ENCODE measurements at regions not wholly inside any gene's neighbourhood (a gene's known extent, or its start where the extent isn't known, plus 50 kb on each side); places are given as distances from the start of the nearest gene placed in this dataset.

DNA sequence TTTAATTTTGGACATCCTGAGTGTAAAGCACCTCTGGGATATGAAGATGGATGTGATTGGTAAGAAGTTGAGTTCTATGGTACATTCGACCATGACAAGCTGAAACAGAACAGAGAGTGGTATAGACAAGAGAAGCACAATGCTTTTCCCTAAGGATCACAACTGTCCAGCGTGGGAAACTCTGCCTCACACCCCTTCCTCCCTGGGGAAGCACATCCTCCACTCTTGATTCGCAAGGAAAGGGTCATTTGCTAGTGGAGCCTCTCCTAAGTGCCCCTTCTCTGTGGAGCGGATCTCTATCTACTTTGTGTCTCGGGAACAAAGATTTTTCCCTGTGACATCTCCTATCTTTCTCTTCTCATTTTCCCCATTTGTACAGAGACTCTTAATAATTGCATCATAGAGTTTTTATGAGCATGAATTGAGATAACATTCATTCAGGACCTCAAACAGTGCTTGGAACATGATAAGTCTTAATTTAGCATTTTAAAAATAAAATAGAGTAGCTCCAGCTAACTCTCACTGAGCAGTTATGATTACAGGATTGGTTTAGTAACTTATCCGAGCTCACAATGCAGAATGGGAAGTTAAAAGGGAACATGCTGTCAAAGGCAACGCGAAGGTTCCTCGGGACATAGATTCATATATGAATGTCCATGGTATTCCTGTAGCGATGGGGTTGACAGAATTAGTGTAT lies 775.2 kb downstream of the C6orf118 start:
- DNase-seq: no peak

DNA sequence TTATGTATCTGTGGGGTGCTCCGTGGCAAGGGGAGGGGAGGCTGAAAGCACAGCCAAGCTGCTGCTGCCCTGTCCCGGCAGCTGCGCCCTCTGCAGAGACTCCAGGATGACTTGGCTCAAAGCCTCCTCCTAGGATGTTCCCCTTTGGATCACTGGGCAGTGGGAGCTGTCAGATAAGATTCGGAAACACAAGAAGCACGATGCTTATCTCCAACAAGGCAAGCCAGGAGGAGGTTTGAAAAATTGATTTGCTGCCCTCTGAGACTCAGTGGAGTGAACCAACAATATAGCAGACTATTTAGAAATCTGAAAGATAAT lies 776.4 kb downstream of the C6orf118 start:
- no peak for DNase-seq

DNA sequence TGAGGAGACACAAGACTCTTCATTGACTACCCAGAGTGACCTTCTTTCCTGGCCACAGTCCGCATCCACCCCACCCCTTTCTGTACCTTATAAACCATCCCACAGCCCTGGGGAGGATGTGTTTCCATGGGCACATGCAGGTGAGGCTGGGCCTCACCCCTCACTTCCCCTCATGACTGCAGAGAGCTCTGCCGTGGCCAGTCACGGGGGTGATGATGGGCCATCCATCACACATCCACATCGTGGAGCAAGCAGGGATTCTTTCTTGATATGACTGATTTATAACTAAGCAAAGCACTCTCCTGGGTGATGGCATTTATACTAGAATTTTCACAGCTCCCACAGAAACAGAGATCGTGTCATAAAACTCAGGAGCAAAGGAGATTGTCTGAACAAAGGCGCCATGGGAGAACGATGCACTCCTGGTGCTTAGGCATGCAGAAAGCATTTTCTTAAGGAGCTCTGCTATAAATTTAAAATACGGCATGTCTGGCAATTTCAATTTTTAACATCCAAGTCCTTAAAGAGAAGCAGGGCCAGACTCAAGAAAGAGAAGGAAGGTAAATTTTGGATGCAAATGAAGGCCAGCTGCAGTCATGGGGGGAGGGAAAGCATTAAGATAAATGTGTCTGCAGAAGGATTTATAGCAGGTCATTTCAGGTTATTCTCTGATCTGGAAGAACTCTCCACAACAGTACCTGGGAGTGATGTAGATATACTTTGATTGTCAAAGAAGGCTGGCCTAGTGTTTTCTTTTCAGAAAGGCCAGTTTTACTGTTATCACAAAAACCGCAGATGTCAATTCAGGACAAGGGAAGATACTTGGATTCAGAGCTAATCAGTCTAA lies 777.0 kb downstream of the C6orf118 start:
- no peak for DNase-seq

DNA sequence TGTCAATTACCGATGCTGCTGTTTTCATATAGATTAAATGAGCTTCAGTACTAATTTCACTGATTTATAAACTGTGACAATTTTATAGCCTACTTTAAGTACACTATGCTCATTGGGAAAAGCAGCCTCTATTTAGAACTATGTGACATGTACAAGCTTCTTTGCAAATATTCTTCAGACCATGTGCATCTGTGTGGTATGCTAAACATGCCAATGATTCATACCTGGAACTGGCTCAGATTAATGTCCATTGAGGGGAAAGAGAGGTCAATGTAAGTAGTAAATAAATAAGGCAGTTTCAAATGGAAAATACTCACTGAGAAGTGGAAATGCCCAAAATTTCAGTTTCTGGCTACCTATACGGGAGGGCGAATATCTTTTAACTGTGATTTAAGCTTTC lies 777.7 kb downstream of the C6orf118 start:
- DNase-seq: no peak

DNA sequence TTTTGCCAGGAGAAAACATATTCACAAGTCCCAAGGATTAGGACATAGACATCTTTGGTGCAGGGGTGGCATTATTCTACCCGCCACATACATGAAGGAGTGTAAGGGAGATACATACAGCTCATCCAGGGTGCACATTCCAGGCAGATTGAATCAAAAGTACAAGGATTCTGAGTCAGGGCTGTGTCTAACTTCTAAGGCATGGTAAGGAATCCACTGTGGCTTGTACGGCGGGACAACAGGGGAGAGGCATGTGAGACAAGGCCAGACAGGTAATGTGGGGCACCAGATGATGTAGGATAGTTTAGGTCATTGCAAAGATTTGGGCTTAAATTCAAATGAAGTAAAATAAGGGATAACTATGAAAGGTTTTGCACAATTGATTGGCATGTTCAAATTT lies 780.9 kb downstream of the C6orf118 start:
- no peak for DNase-seq

DNA sequence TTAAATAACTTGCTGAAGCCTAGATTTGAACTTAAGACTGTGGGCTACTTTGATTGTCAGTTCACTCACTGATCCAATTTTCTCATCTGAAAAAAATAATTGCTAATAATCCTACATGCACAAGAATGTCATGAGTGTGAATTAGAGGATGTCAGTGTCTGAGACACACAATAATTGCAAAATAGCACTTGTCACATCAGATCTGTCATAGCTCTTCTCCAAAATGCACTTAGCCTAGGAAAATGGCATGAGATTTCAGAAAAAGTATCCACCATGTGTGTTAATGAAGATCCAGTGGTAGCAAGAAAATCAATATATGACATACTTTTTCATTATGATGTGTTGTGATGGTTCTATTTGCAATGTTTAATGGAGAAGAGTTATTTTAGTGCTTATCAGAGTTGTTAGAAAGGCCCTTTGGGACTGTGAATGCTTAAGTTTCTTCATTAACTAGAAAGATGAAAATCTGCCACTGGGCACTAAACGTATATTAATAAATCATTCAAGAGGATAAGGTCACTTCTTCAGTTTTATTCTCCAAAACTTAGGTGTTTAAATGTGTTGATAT lies 786.2 kb downstream of the C6orf118 start:
- no peak for DNase-seq

DNA sequence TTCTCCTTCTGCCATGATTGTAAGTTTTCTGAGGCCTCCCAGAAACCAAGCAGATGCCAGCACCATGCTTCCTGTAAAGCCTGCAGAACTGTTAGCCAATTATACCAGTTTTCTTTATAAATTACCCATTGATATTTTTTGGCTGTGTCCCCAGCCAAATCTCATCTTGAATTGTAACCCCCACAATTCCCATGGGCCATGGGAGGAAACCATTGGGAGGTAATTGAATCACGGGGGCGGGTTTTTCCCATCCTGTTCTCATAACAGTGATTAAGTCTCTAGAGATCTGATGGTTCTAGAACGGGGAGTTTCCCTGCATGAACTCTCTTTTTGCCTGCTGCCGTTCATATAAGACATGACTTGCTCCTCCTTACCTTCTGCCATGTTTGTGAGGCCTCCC lies 788.5 kb downstream of the C6orf118 start:
- no peak for DNase-seq

DNA sequence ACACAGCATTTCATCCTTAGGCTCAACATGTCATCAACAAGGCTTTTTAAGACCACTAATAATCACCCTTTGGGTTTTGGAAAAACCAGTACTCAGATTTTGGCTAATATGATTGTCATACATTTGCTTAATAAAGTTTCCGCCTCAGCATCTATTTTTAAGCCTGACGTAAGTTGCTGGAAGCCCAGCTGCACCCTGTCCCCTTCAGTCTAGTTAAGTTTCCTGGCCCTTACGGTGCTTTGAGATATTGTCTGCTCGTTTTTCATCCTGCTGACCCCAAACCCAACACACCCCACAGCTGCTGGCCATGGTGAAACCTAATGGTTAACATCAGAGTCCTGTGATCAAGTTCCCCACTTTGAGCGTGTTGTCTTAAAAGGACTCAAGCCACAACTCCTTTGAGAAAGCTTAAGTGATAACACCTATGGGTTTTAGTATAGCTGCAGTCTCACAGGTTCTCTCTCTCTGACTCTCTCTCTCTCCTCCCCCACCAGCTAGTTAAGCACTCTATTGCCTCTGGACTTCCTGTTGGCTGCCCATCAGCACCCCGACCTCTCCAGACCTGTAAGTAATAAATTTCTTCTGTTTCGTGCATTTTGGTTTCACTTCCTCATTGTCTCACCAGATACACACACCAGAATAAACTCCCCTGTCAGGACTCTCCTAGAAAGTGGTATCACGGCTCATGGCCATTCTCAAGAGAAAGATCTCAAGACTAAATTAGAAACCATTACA lies 802.0 kb downstream of the C6orf118 start:
- no peak for DNase-seq

DNA sequence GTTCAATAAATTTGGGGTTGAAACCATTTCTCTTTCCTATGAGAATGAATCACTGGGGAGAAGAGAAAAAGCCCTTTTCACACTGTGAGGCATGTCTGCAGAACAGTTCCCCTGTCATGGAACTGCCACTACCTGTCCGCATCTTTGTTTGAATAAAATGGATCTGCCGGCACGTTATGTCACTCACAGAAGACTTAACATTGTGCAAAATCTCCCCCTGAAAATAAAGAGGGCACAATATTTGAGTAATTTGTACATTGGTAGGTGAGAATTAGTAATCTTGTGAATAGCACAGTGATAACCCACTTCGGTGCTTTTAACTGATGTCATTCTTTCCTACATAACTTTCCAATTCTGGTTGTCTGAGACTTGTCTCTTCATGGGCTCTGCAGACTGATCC lies 804.0 kb downstream of the C6orf118 start:
- DNase-seq: no peak

DNA sequence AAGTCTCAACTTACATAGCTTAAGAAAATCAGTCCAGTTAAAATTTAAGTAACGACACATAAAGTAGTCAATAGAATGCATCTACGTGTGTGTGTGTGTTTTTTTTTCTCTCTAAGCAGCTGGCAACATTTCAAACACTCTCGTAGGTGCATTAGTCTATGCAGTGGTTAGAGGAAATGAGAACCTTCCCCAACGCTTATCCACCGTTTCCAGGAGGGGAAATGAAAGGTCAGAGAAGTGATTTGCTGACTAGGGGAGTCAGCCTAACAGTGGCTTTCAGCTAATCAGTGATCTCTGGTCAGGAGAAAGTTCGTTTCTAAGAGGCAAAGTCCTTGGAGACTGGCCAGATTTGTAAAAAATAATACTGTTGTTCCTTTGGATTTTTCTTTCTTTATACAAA lies 806.6 kb downstream of the C6orf118 start:
- DNase-seq: no peak

DNA sequence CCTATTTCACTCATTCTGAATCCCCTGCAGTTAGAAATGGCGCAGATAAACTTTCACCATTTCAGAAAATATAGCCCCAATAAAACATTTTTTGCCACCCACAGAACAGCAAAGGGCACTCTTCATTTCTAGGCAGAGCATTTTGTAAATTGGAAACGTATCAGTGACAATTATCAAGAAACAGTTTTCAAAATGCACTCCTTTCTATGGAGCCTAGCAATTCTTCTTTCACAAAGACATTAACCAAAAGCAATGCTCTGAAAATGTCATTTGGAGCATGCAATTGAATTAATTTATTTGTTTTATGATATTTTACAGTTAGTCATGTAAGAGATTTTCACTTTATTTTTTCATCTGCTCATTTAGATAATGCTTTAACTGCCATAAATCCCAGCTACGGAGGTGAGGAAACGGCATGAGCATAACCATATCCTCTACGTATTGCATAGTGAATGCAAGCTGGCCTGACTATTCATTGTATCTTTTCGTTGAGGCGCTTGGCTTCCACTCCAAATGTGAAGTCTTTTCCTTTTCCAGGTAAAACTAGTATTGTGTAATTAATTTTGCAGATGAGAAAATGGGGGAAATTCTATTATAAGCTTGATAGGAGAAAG lies 813.4 kb downstream of the C6orf118 start:
- DNase-seq: no peak

DNA sequence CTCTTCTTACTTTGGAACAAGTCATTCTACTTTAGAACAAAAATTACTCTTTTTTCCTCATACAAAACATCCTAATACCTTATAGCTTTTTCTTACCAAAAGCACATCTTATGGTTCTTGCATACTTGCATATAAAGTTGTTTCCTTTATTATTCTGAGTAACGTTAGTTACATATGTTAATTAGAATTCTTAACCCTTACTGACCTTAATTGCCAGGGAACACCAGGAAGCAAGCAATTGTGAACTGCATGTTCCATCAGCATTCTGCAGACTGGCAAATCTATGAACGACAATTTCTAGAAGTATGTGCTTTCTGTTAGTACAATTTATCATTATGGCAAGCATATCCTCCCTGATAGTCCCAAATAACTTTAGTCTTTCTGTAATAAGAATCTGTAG lies 831.0 kb downstream of the C6orf118 start:
- DNase-seq: no peak

DNA sequence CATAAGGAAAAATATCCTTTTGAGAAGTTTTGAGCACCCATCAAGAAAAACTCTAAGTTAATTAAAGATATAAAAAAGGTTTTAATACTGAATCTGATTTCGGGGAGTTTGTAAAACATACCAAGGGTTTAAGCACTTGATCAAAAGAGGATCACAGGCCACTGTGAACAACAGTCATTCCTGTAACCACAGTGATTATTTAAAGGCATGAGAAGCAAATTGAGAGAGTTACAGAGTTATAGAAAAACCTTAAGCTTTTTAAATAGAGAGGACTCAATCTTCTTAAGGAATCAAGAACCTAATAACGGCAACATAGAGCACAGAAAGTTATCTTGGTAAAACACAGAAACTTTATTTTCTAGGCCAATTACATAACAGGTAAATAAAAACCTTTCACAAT lies 831.6 kb downstream of the C6orf118 start:
- no peak for DNase-seq

DNA sequence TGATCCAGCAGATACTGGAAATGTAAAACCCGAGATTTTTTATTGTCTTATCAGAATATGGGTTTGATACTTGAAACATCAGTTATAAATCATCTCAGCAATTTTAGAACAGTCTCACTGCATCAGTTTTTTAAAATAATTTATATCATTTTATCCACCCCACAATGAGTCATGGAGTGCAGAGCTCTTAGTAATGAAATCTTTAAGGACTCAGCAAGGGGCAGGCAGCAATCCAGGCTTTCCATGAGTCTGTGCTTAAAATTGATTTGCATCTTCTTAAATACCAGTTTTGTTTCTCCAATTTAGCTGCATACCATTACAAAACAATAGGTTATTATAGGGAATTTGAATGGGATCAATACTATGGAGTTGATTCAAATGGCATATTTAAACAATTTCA lies 832.3 kb downstream of the C6orf118 start:
- DNase-seq: no peak

DNA sequence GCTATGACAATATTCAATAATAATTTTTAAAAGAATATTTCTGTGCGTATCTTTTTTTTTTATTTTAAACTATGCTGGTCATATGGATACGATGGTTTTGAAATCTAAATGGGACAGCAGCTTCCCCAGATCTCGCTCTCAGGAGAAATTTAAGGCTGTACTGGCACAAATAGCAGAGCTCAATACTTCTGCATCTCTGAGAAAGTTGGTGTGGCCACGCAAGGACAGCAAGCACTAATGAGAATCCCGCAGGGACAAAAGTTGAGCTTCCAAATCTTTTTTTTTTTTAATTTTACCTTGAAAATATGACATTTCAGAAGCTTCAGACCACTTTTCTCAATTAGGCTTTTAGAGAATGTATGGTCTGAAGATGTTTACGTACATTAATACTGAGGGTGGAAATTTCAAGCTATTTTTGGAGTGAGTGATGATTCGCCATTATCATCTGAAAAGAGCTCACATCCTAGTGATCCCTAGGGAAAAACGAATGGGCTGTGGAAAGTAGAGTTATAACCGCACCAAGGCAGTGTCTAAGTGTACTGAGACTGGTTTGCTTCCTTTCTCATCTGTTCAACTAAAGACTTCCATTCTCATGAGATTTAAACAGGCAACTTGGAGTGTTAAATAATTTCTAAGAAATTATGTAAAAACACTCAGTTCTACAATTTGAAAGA lies 840.0 kb downstream of the C6orf118 start:
- DNase-seq: no peak

DNA sequence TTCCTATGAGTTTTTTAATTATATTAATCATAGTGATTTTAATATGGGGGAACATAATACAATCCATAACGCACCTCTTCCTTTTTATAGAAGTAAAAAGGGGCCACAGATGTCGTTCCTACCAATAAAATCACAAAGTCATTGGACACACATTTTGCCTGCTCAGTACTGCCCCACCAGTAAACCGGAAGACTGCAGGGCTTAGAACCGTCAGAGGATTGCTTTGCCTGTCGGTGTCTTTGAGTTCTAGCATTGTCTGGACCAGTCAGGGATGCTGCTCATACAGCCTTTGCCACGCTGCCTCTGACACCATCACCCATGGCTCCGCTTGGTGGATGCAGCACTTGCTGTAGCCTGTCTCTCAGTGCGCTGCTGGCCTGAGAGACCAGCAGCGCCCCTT lies 853.6 kb downstream of the C6orf118 start:
- DNase-seq: no peak

DNA sequence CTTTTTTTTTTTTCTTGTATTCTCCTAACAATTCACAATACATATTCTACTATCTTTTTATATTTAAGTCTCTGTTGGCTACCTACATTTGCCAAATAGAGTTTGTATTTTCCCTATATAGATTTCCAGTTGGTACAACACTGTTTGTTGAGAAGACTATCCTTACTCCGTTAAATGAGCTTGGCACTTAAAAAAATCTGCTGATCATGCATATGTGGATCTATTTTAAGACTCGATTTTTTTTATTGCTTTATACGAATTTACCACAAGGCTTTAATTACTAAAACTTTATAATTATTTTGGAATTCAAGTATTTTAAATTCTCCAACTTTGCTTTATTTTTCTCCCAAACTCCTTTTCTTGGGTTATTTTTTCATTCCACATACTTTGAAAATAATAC lies 855.6 kb downstream of the C6orf118 start:
- no peak for DNase-seq

DNA sequence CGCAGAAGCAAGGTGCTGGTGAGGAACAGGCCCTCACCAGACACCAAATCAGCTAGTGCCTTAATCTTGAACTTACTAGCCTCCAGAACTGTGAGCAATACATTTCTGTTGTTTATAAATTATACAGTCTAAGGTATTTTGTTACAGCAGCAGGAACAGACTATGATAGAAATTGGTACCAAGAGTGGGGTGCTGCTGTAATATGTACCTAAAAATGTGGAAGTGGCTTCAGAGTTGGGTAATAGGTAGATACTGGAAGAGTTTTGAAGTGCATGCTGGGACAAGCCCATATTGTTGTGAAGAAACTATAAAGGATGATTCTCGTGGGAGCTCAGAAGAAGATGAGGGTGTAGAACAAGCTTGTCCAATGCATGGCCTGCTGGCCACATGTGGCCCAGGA lies 866.8 kb downstream of the C6orf118 start:
- no peak for DNase-seq

DNA sequence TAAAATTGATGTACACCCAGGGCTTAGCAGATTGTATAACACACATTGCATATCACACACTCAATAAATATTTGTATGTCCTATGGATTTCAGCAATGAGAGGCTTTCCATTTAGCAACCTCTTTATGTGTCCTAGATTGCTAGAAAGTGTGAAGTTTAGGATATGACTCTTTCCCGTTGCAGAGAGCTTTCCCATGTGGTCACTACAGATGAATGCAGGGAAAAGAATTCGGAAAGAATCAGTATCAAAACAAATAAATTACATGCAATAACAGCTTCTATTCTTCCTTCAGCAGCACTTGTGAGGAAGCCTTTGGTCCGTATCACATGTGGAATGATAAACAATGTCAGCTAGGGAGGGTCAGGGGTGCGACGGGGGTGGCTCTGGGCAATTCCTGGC lies 870.1 kb downstream of the C6orf118 start:
- no peak for DNase-seq

DNA sequence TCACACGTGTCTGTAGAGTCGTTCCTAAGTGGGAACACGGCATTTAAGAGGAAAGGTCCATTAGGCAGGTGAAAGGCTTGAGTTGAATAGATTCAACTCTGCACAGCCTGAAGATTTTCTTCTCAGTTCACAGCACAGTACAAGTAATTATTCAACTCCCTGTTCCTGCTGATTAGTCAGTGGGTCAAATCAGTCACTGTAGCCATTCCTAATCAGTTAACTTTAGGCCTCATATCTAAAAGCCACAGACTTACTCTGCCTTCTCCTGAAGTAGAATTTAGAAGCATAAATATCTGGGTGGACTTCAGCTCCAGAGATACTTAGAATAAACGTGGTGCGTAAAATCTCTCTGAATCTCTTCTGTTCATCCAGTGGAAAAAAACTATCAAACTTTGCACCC lies 872.4 kb downstream of the C6orf118 start:
- DNase-seq: no peak

DNA sequence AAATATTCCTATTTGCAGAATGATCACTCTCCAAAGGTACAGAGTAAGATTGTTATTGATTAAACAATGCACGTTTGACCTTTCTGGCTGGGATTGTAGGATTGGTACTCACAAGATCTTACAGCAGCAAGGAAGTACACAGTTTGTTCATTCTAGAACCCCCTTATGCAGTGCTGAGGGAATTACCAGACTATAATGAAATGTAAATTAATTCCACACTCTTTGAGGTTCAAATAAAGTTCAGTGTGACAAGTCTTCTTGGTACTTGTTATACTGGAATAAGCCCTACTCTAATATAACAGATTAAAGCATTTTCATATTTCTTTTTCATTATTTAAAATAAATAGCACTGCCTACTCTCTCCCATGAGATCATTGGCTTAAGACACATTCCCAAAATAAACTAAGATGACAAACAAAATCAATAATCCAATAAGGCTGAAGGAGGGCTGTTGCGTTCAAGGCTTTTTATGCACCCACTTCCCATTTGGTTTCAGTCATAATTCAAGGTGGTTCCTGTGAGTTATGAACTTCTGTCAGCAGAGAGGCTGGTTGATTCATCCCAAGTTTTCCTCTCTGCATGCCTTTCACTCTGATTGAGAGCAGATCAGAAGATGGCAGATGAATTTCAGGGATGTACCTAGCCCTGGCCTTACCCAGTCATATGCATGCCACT lies 881.5 kb downstream of the C6orf118 start:
- DNase-seq: no peak

DNA sequence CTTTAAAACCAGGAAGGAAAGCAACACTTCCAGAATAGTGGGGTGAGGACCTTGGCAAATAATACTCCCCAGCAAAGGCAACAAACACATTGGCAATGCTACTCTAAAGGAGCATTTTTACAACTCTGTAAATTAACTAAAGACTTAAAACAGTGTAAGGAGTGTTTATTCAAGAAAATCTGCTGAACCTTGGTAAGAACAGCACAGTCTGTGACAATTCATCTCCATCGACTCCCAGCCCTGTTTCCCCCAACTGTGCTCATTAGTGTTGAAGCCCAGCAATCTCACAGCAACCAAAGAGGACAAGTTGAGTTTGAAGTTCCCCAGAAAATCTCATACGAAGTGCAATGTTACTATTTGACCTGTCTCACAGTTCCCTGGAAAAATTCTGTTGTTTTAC lies 884.9 kb downstream of the C6orf118 start:
- no peak for DNase-seq
